SK-N-MC (cell line): ENCODE measurements at regions not wholly inside any gene's neighbourhood (a gene's known extent, or its start where the extent isn't known, plus 50 kb on each side); places are given as distances from the start of the nearest gene placed in this dataset.
A peak's percentile ranks its signal among the peaks of the same experiment; 100 is the strongest.

Experiments
- EZH2 ChIP-seq: fragments of 200-600 bp; sonication (generic); IDR thresholded peaks from one replicate; pipeline ENCODE4 v1.6.1; 2017; ENCODE audit warnings: antibody characterized with exemption
- FOXP2 ChIP-seq: optimal IDR thresholded peaks from 2 replicates; pipeline ENCODE3; 2011; ENCODE audit warnings: mild to moderate bottlenecking, moderate library complexity; ENCODE audit not compliant: insufficient read depth; ENCODE audit errors: extremely low read length, control extremely low read depth
- POLR2AphosphoS5 ChIP-seq: IDR thresholded peaks from 2 replicates; pipeline ENCODE4 v1.6.1; 2012; ENCODE audit warnings: mild to moderate bottlenecking, low read depth, low read length, borderline replicate concordance

- TF ChIP-seq EZH2 (no peak), POLR2AphosphoS5 (peak; percentile 26; the same call in 1 of the 2 replicates), FOXP2 (no peak)
Observed at GRCh38 chr14:61213191-61213621, 67.9 kb downstream of the TMEM30B start.
